HG02840 (cell line): ENCODE measurements at regions not wholly inside any gene's neighbourhood (a gene's known extent, or its start where the extent isn't known, plus 50 kb on each side); places are given as distances from the start of the nearest gene placed in this dataset.
"Not testable (repeated sequence)": the region's sequence is repeated elsewhere in the genome, so short reads cannot be mapped to it uniquely, and the experiment has no call there.

Experiments
- ATAC-seq: cut with Tn5 transposase; IDR thresholded peaks from one replicate; pipeline ENCODE4 v1.9.1; 2021; ENCODE audit warnings: mild to moderate bottlenecking, moderate library complexity, moderate number of reproducible peaks; ENCODE audit not compliant: unreplicated experiment, low FRiP score

- ATAC-seq = no peak
Measured at GRCh38 chr6:9380568-9380967, 945.2 kb upstream of the SLC35B3 start.

GRCh38 chr6:9373308-9373707, 938.0 kb upstream of the SLC35B3 start:
- ATAC-seq = no peak

- no peak for ATAC-seq
Measured at GRCh38 chr6:9370480-9370879, 935.1 kb upstream of the SLC35B3 start.

GRCh38 chr6:9365378-9365777, 930.0 kb upstream of the SLC35B3 start:
- no peak for ATAC-seq

- ATAC-seq = no peak
Measured at GRCh38 chr6:9361749-9362148, 926.4 kb upstream of the SLC35B3 start.

- no peak for ATAC-seq
Measured at GRCh38 chr6:9360881-9361280, 925.5 kb upstream of the SLC35B3 start.

- no peak for ATAC-seq
Measured at GRCh38 chr6:9347608-9348007, 912.3 kb upstream of the SLC35B3 start.

GRCh38 chr6:9346923-9347322, 911.6 kb upstream of the SLC35B3 start:
- no peak for ATAC-seq

- no peak for ATAC-seq
Measured at GRCh38 chr6:9335431-9335830, 900.1 kb upstream of the SLC35B3 start.

GRCh38 chr6:9334979-9335378, 899.6 kb upstream of the SLC35B3 start:
- no peak for ATAC-seq

GRCh38 chr6:9332241-9332780, 897.0 kb upstream of the SLC35B3 start:
- ATAC-seq = no peak

GRCh38 chr6:9316831-9317230, 881.5 kb upstream of the SLC35B3 start:
- no peak for ATAC-seq

- no peak for ATAC-seq
Measured at GRCh38 chr6:9315966-9316650, 880.8 kb upstream of the SLC35B3 start.

- ATAC-seq = no peak
Measured at GRCh38 chr6:9308284-9308683, 872.9 kb upstream of the SLC35B3 start.

- no peak for ATAC-seq
Measured at GRCh38 chr6:9307786-9308185, 872.4 kb upstream of the SLC35B3 start.

GRCh38 chr6:9307187-9307586, 871.8 kb upstream of the SLC35B3 start:
- no peak for ATAC-seq

- ATAC-seq = no peak
Measured at GRCh38 chr6:9295644-9296043, 860.3 kb upstream of the SLC35B3 start.

- ATAC-seq = no peak
Measured at GRCh38 chr6:9292975-9293374, 857.6 kb upstream of the SLC35B3 start.

GRCh38 chr6:9290342-9290741, 855.0 kb upstream of the SLC35B3 start:
- not testable (repeated sequence) for ATAC-seq

- no peak for ATAC-seq
Measured at GRCh38 chr6:9272671-9273070, 837.3 kb upstream of the SLC35B3 start.

GRCh38 chr6:9266741-9267140, 831.4 kb upstream of the SLC35B3 start:
- no peak for ATAC-seq

- no peak for ATAC-seq
Measured at GRCh38 chr6:9257215-9257614, 821.9 kb upstream of the SLC35B3 start.

GRCh38 chr6:9254251-9254650, 818.9 kb upstream of the SLC35B3 start:
- ATAC-seq = no peak
